ENCODE measurements at regions not wholly inside any gene's neighbourhood (a gene's known extent, or its start where the extent isn't known, plus 50 kb on each side); places are given as distances from the start of the nearest gene placed in this dataset.

GRCh38 chr16:65981057-65981456, 385.4 kb upstream of the CDH5 start:
- no peak for DNase-seq
- H3K27ac ChIP-seq, result no peak overlapping the region
- H3K36me3 ChIP-seq, result no peaks in the 10 kb centered on the region
- intact Hi-C loops (cut with DNase I; ENCODE audit: low total_unique reads), result no loop called here
- no peaks in the 10 kb centered on the region for H3K27me3 ChIP-seq
- no peaks in the 10 kb centered on the region for H3K9me3 ChIP-seq
- TF ChIP-seq POLR2A (IDR thresholded peaks at IDR 0.05), result no peak
- TF ChIP-seq, protein P1, sequence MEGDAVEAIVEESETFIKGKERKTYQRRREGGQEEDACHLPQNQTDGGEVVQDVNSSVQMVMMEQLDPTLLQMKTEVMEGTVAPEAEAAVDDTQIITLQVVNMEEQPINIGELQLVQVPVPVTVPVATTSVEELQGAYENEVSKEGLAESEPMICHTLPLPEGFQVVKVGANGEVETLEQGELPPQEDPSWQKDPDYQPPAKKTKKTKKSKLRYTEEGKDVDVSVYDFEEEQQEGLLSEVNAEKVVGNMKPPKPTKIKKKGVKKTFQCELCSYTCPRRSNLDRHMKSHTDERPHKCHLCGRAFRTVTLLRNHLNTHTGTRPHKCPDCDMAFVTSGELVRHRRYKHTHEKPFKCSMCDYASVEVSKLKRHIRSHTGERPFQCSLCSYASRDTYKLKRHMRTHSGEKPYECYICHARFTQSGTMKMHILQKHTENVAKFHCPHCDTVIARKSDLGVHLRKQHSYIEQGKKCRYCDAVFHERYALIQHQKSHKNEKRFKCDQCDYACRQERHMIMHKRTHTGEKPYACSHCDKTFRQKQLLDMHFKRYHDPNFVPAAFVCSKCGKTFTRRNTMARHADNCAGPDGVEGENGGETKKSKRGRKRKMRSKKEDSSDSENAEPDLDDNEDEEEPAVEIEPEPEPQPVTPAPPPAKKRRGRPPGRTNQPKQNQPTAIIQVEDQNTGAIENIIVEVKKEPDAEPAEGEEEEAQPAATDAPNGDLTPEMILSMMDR (IDR thresholded peaks at IDR 0.05), result no peak
- H3K4me3 ChIP-seq, result no peak overlapping the region
- H3K4me1 ChIP-seq, result no peaks in the 10 kb centered on the region

- no peak overlapping the region for H3K27ac ChIP-seq
- no peaks in the 10 kb centered on the region for H3K4me1 ChIP-seq
- DNase-seq, result no peak
- H3K27me3 ChIP-seq, result no peaks in the 10 kb centered on the region
- H3K36me3 ChIP-seq, result no peaks in the 10 kb centered on the region
- no peak overlapping the region for H3K4me3 ChIP-seq
- intact Hi-C loops (cut with DNase I; ENCODE audit: low total_unique reads), result no loop called here
- no peaks in the 10 kb centered on the region for H3K9me3 ChIP-seq
- no peak for TF ChIP-seq POLR2A (IDR thresholded peaks at IDR 0.05)
- TF ChIP-seq, protein P1 (IDR thresholded peaks at IDR 0.05), result no peak
These were observed 391.3 kb upstream of the CDH5 start for GRCh38 chr16:65975049-65975708.

DNA sequence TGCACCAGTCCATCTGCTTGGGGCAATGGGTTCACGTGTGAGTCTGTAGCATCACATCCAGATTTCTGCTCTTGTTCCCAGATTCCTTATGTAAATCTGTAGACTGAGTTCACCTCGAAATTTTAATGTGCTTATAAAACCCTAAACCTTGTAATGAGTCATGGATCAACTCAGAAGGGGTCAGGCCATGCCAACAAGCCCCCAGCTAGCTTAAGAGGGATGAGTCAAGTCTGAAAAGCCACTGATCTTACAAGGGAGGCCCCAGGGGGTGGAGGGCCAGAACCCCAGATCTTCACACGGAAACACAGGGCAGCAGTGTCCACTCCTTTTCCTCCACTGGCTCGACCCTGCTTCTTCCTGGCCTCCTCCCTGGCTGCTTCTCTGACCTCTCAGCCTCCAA, 399.1 kb upstream of the CDH5 start:
- intact Hi-C loops (cut with DNase I; ENCODE audit: low total_unique reads), result no loop called here
- no peaks in the 10 kb centered on the region for H3K36me3 ChIP-seq
- no peak for DNase-seq
- no peak overlapping the region for H3K4me3 ChIP-seq
- no peak overlapping the region for H3K27ac ChIP-seq
- TF ChIP-seq, protein P1 (IDR thresholded peaks at IDR 0.05), result no peak
- no peak for TF ChIP-seq POLR2A (IDR thresholded peaks at IDR 0.05)
- H3K27me3 ChIP-seq, result no peaks in the 10 kb centered on the region
- no peaks in the 10 kb centered on the region for H3K9me3 ChIP-seq
- H3K4me1 ChIP-seq, result no peaks in the 10 kb centered on the region

DNA sequence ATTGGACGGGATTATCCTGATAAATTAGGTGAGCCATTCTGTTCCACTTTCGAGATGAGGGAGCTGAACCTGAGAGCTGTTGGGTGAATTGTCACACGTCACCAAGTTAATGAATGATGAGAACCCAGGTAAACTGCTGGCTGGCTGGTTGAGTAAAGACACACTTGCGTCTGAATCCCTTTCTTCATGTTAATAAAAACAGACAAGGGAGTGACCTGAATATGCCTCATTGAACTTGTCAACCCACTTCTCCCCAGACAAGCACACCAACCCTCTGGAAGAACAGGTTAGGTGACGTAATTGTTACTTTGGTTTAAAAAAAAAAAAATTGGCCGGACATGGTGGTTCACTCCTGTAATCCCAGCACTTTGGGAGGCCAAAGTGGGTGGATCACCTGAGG, 400.9 kb upstream of the CDH5 start:
- TF ChIP-seq, protein P1 (IDR thresholded peaks at IDR 0.05), result no peak
- TF ChIP-seq POLR2A (IDR thresholded peaks at IDR 0.05), result no peak
- no peak for DNase-seq
- Histone ChIP-seq H3K4me1 (no peaks in the 10 kb centered on the region), H3K9me3 (no peaks in the 10 kb centered on the region), H3K36me3 (no peaks in the 10 kb centered on the region), H3K27ac (no peak overlapping the region), H3K4me3 (no peak overlapping the region), H3K27me3 (no peaks in the 10 kb centered on the region)
- intact Hi-C loops (cut with DNase I; ENCODE audit: low total_unique reads), result no loop called here

DNA sequence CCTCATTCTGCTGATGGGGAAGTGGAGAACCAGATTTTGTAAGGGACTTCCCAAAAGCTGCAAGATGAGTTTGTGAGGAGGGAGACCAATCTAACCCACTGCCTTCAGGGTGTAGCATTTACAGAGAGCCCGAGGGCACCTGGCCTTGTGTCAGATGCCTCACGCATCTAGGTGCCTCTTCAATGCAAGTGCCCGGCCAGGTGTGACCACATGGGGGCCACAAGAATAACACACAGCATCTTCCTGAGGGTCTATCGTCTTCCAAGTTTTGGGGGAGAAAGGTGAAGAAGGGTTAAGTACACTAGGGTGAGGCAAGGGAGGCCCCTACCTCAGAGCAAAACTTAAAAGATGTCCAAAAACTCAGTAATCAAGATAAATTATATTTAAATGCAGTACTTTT, 401.7 kb upstream of the CDH5 start:
- intact Hi-C loops (cut with DNase I; ENCODE audit: low total_unique reads), result no loop called here
- H3K27me3 ChIP-seq, result no peaks in the 10 kb centered on the region
- DNase-seq, result no peak
- no peak overlapping the region for H3K4me3 ChIP-seq
- no peak for TF ChIP-seq POLR2A (IDR thresholded peaks at IDR 0.05)
- TF ChIP-seq, protein P1 (IDR thresholded peaks at IDR 0.05), result no peak
- no peaks in the 10 kb centered on the region for H3K9me3 ChIP-seq
- no peaks in the 10 kb centered on the region for H3K4me1 ChIP-seq
- H3K27ac ChIP-seq, result no peak overlapping the region
- H3K36me3 ChIP-seq, result no peaks in the 10 kb centered on the region

All from uterus (tissue), 3 donors.